ENCODE measurements at regions not wholly inside any gene's neighbourhood (a gene's known extent, or its start where the extent isn't known, plus 50 kb on each side); places are given as distances from the start of the nearest gene placed in this dataset.
"Not testable (repeated sequence)": the region's sequence is repeated elsewhere in the genome, so short reads cannot be mapped to it uniquely, and the experiment has no call there.

DNA sequence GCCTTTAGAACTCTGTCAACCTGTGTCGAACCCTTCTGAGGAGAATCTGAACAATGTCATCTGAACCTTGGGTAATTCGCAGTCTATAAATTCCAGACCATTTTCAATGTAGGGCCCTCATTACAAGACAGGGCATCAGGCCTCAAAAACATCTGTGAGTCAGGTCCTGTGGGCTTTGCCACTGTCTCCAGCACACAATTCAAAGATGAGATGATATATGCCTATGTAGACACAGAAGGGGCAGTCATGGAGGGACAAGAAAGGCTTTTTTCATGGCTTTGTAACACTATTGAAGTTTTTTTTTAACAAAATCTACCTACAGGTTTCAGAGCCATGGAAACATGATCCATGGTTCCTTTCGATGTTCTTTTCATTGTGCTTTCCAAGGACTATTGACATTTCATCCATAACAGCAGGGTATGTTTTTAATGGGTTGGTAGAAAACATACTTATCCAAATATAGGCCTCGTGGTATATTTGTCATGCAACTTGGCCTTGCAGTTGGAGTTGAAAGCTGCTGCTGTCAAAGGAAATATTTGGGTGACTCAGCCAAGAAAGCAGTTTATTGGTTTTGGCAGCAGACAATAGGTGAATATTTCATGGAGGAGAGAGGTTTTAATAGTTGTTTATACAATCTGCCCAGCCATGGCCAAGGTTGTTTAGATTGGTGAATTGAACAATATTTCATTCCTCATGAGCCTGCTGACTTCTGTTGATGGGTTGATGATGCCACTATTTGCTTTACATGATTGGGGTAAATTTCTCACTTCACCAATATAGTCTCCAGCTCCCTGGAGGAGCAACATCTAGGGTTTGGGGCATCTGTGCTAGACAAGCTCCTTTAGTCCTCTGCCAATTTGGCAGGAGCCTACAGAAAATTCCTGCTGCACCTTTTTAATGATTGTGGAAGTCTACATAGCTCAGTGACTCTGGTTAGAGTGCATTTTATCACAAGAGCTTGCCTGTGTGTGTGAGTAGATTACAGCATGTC lies 158.4 kb upstream of the TMEM72 start:
- no peak for DNase-seq

DNA sequence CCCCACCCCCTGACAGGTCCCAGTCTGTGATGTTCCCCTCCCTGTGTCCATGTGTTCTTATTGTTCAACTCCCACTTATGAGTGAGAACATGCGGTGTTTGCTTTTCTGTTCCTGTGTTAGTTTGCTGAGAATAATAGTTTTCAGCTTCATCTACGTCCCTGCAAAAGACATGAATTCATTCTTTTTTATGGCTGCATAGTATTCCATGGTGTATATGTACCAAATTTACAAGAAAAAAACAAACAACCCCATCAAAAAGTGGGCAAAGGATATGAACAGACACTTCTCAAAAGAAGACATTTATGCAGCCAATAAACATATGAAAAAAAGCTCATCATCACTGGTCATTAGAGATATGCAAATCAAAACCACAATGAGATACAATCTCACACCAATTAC lies 156.8 kb upstream of the TMEM72 start:
- DNase-seq = not testable (repeated sequence)

DNA sequence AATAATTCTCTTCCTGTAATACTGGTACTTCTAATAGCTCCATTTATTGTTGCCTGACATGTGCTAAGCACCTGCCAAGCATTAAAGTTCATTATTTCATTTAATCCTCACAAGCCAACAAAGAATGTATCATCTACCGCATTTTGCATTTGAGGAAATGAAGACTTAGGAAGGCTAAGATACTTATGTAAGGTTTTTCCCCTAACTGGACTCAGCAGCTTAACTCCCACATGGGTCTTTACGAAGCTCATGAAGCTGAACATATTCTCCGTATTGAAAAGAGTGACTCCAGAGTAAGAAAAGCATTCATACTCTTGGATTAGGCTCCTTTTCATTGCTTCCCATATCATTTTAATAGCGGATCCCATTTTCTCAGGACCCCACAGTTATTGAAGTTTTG lies 155.7 kb upstream of the TMEM72 start:
- no peak for DNase-seq

- no peak for DNase-seq
These were observed 154.9 kb upstream of the TMEM72 start for GRCh38 chr10:44756216-44756615.

- no peak for DNase-seq
These were observed 153.5 kb upstream of the TMEM72 start for GRCh38 chr10:44757551-44758205.

GRCh38 chr10:44759122-44759521 lies 152.0 kb upstream of the TMEM72 start:
- DNase-seq = no peak

- DNase-seq = no peak
These were observed 150.6 kb upstream of the TMEM72 start for GRCh38 chr10:44760513-44760912.

- no peak for DNase-seq
These were observed 150.1 kb upstream of the TMEM72 start for GRCh38 chr10:44761076-44761475.

- no peak for DNase-seq
These were observed 147.8 kb upstream of the TMEM72 start for GRCh38 chr10:44763331-44763730.

DNA sequence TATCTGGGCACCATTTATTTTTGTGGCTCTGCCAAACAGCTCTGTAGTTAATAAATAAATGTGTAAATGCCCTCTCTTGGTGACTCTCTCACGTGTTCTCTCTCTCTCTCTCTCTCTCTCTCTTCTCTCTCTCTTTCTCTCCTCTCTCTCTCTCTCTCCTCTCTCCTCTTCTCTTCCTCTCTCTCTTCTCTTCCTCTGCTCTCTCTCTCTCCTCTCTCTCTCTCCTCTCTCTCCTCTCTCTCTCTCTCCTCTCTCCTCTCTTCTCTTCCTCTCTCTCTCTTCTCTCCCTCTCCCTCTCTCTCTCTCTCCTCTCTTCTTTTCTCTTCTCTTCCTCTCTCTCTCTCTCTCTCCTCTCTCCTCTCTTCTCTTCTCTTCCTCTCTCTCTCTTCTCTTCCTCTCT lies 145.8 kb upstream of the TMEM72 start:
- no peak for DNase-seq

- DNase-seq = no peak
These were observed 144.5 kb upstream of the TMEM72 start for GRCh38 chr10:44766631-44767030.

GRCh38 chr10:44769450-44769849 lies 141.7 kb upstream of the TMEM72 start:
- no peak for DNase-seq

DNA sequence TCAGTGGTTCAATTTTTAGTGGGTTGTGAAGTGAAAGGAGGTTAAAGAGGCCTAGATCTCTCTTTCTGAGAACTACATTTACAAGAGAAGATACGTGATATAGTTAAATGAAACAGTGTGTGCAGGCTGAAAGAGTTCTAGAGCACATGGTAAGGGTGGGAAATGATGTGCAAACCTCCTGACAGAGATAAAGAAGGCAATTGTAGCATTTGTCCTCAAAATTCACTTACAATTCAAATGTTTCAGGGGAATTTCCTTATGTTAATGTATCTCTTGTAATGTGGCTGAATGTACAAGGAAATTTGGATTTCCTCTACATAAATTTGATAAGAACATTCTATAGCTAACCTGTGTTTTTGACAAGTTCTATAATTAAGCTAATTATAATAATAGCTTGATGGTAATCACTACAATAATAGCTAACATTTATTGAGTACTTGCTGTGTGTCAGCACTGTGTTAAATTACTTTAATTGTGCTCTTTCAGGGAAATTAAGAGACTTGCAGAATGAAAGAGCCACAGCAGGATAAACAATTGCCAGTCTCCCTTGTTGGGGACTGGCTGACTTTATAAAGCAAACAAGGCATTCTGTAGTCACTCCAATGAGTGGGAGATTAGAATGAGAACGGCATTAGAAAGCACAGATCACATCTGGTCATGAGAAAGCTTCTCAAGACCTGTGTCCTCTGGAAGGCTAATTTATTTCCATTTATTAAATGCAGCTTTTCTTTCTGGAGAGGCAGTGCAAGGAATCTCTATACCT lies 139.7 kb upstream of the TMEM72 start:
- DNase-seq = no peak

- no peak for DNase-seq
These were observed 137.6 kb upstream of the TMEM72 start for GRCh38 chr10:44773565-44773964.

- DNase-seq = no peak
These were observed 136.3 kb upstream of the TMEM72 start for GRCh38 chr10:44774676-44775401.

- DNase-seq = no peak
These were observed 135.8 kb upstream of the TMEM72 start for GRCh38 chr10:44775402-44775741.

DNA sequence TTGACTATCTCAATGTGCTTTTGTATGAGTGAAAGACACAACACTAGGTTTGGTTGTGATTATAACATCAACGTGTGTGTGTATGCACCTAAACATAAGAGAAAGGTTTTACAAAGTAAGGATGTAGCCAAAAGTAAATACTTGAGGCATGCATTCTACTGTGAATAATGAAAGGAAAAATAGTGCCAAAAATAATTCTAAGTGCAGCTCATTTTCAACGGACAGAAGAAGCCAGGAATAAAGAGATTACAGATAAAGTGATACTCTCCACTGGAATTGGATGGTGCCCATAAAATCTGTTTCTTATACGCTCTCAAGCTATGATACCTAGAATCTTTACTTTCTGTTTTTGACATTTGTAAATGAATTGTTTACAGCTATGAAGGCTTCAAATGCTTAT lies 135.0 kb upstream of the TMEM72 start:
- no peak for DNase-seq

GRCh38 chr10:44779511-44779910 lies 131.6 kb upstream of the TMEM72 start:
- DNase-seq = no peak

GRCh38 chr10:44780426-44780825 lies 130.7 kb upstream of the TMEM72 start:
- DNase-seq = no peak

- DNase-seq = no peak
These were observed 130.0 kb upstream of the TMEM72 start for GRCh38 chr10:44781131-44781530.

GRCh38 chr10:44786286-44786850 lies 124.8 kb upstream of the TMEM72 start:
- no peak for DNase-seq

- DNase-seq = no peak
These were observed 123.6 kb upstream of the TMEM72 start for GRCh38 chr10:44787480-44788075.
